Right lobe of liver (tissue), 4 donors: ENCODE measurements at regions not wholly inside any gene's neighbourhood (a gene's known extent, or its start where the extent isn't known, plus 50 kb on each side); places are given as distances from the start of the nearest gene placed in this dataset.

Source experiments
- CTCF ChIP-seq, 4 donors: fragments of 200-600 bp in 3 of 4; fragments of 450-650 bp in 1 of 4; IDR thresholded peaks; one replicate each; pipeline versions ENCODE4 v1.5.1 to v1.8.0; 2016 to 2022; ENCODE audit warnings: antibody characterized with exemption in 4 of 4, mild to moderate bottlenecking in 2 of 4
- POLR2A ChIP-seq: fragments of 450-650 bp; IDR thresholded peaks from one replicate; pipeline ENCODE4 v1.6.1; 2017; ENCODE audit warnings: antibody characterized with exemption, mild to moderate bottlenecking
- donor health status: DM: no; HTN: no; CAD: no.
- donor health status: DM: no; HTN: no; CAD: no.
- donor health status: DM: no; HTN: yes; CAD: no.

- no peak for TF ChIP-seq CTCF (IDR thresholded peaks at IDR 0.05)
- no peak for TF ChIP-seq POLR2A
These were observed 78.7 kb upstream of the NWD2 start for GRCh38 chr4:37165844-37166243.
